ENCODE measurements at regions not wholly inside any gene's neighbourhood (a gene's known extent, or its start where the extent isn't known, plus 50 kb on each side); places are given as distances from the start of the nearest gene placed in this dataset.

DNA sequence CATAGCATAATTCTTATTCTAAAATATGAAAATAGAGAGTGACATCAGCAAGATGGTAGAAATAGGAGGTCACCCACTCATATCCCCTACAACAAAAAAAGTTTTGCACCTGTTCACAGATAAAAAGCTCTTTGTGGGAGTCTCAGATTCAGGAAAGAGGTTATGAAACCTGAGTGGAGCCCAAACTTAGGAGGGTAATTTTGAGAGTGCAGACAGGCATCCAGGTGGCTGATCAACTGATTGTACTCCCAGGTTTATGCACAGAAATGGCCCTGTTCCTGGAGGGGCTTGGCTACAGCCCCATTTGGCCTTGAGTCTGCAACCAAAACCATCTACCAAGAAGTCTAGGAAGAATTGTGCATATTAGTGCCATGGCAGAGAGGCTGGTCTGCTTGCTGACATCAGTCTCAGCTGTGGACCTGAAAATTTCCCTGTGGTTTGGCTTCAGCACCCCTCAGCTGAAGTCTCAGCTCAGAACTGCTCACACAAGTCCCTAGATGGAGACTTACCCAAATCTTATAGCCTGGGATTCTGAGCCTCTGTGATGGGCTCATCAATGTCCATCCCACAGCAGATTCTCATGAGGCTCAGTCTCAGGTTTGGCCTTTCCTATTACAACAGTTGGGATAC, 291.6 kb downstream of the IL20RB start:
- no peak overlapping the region for H2AFZ ChIP-seq (ENCODE audit: low read depth, low read length)
- no peak overlapping the region for H3K9ac ChIP-seq (ENCODE audit: low read length)
- H4K20me1 ChIP-seq (ENCODE audit: insufficient read depth) = no peaks in the 10 kb centered on the region
- no peaks in the 10 kb centered on the region for H3K9me2 ChIP-seq (ENCODE audit: insufficient read depth, low read length)
- no peaks in the 10 kb centered on the region for H3K36me3 ChIP-seq (ENCODE audit: insufficient read depth, low read length)
- no peaks in the 10 kb centered on the region for H3F3A ChIP-seq (ENCODE audit: insufficient read depth, low read length, poor library complexity, severe bottlenecking)
- no peak overlapping the region for H3K27ac ChIP-seq (ENCODE audit: low read length)
- H3K4me2 ChIP-seq (ENCODE audit: low read length) = no peak overlapping the region
- no peak overlapping the region for H3K4me3 ChIP-seq (ENCODE audit: low read length)
- H3K27me3 ChIP-seq (ENCODE audit: insufficient read depth, low read depth, low read length) = no peaks in the 10 kb centered on the region
- no peaks in the 10 kb centered on the region for H3K79me2 ChIP-seq (replicated peaks; ENCODE audit: insufficient read depth, low read length)
- no peaks in the 10 kb centered on the region for H3K9me3 ChIP-seq (ENCODE audit: low read length)
- no peak for TF ChIP-seq EZH2 (IDR thresholded peaks at IDR 0.05; ENCODE audit: borderline replicate concordance, insufficient read depth, low read length, poor library complexity, severe bottlenecking)

DNA sequence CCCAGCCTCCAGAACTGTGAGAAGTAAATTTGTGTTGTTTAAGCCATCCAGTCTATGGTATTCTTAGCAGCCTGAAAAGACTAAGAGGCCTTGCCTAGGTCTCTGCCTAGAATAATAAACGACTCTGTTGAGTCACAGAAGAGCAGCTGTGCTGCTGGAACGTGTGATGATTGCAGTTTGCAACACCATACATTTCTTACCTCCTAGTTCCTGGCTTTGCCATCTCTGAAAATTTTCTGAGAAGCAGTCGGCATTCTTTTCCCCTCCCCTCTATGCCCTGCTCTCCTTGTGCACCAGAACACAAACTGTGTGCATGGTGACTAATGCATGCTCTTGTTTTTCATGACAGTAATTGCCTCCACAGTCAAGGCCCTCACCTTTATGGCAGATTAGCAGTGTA, 301.3 kb downstream of the IL20RB start:
- Histone ChIP-seq H3F3A (ENCODE audit: insufficient read depth, low read length, poor library complexity, severe bottlenecking) (no peaks in the 10 kb centered on the region), H3K36me3 (ENCODE audit: insufficient read depth, low read length) (no peaks in the 10 kb centered on the region), H2AFZ (ENCODE audit: low read depth, low read length) (no peak overlapping the region), H3K4me2 (ENCODE audit: low read length) (no peak overlapping the region), H3K9ac (ENCODE audit: low read length) (no peak overlapping the region), H3K27ac (ENCODE audit: low read length) (no peak overlapping the region), H4K20me1 (ENCODE audit: insufficient read depth) (no peaks in the 10 kb centered on the region), H3K9me3 (ENCODE audit: low read length) (no peaks in the 10 kb centered on the region), H3K9me2 (ENCODE audit: insufficient read depth, low read length) (no peaks in the 10 kb centered on the region), H3K4me3 (ENCODE audit: low read length) (no peak overlapping the region), H3K27me3 (ENCODE audit: insufficient read depth, low read depth, low read length) (peaks cover 3% of the 10 kb centered on the region), H3K79me2 (replicated peaks; ENCODE audit: insufficient read depth, low read length) (no peaks in the 10 kb centered on the region)
- TF ChIP-seq MXI1 (conservative IDR thresholded peaks at IDR 0.05; ENCODE audit: poor library complexity, severe bottlenecking) (no peak), POLR2AphosphoS5 (IDR thresholded peaks at IDR 0.05) (no peak), TAF1 (IDR thresholded peaks at IDR 0.05; ENCODE audit: low read depth) (no peak), EZH2 (IDR thresholded peaks at IDR 0.05; ENCODE audit: borderline replicate concordance, insufficient read depth, low read length, poor library complexity, severe bottlenecking) (no peak), SMC3 (conservative IDR thresholded peaks at IDR 0.05; ENCODE audit: poor library complexity) (no peak), RAD21 (conservative IDR thresholded peaks at IDR 0.05) (no peak), EP300 (conservative IDR thresholded peaks at IDR 0.05; ENCODE audit: poor library complexity, severe bottlenecking) (no peak)
- TF ChIP-seq, protein P1, sequence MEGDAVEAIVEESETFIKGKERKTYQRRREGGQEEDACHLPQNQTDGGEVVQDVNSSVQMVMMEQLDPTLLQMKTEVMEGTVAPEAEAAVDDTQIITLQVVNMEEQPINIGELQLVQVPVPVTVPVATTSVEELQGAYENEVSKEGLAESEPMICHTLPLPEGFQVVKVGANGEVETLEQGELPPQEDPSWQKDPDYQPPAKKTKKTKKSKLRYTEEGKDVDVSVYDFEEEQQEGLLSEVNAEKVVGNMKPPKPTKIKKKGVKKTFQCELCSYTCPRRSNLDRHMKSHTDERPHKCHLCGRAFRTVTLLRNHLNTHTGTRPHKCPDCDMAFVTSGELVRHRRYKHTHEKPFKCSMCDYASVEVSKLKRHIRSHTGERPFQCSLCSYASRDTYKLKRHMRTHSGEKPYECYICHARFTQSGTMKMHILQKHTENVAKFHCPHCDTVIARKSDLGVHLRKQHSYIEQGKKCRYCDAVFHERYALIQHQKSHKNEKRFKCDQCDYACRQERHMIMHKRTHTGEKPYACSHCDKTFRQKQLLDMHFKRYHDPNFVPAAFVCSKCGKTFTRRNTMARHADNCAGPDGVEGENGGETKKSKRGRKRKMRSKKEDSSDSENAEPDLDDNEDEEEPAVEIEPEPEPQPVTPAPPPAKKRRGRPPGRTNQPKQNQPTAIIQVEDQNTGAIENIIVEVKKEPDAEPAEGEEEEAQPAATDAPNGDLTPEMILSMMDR (IDR thresholded peaks at IDR 0.05; ENCODE audit: poor library complexity, severe bottlenecking) = no peak
- TF ChIP-seq, protein P2, sequence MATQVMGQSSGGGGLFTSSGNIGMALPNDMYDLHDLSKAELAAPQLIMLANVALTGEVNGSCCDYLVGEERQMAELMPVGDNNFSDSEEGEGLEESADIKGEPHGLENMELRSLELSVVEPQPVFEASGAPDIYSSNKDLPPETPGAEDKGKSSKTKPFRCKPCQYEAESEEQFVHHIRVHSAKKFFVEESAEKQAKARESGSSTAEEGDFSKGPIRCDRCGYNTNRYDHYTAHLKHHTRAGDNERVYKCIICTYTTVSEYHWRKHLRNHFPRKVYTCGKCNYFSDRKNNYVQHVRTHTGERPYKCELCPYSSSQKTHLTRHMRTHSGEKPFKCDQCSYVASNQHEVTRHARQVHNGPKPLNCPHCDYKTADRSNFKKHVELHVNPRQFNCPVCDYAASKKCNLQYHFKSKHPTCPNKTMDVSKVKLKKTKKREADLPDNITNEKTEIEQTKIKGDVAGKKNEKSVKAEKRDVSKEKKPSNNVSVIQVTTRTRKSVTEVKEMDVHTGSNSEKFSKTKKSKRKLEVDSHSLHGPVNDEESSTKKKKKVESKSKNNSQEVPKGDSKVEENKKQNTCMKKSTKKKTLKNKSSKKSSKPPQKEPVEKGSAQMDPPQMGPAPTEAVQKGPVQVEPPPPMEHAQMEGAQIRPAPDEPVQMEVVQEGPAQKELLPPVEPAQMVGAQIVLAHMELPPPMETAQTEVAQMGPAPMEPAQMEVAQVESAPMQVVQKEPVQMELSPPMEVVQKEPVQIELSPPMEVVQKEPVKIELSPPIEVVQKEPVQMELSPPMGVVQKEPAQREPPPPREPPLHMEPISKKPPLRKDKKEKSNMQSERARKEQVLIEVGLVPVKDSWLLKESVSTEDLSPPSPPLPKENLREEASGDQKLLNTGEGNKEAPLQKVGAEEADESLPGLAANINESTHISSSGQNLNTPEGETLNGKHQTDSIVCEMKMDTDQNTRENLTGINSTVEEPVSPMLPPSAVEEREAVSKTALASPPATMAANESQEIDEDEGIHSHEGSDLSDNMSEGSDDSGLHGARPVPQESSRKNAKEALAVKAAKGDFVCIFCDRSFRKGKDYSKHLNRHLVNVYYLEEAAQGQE (IDR thresholded peaks at IDR 0.05; ENCODE audit: borderline replicate concordance) = no peak

Measured in neural cell (in vitro differentiated cells).